HG03060 (cell line): ENCODE measurements at regions not wholly inside any gene's neighbourhood (a gene's known extent, or its start where the extent isn't known, plus 50 kb on each side); places are given as distances from the start of the nearest gene placed in this dataset.
A peak's percentile ranks its signal among the peaks of the same experiment; 100 is the strongest.

ENCODE experiments used
- ATAC-seq: cut with Tn5 transposase; IDR thresholded peaks from one replicate; pipeline ENCODE4 v1.9.1; 2021; ENCODE audit warnings: low read depth, moderate number of reproducible peaks; ENCODE audit not compliant: unreplicated experiment

- peak; percentile 59 for ATAC-seq
These were observed 106.4 kb upstream of the TAB2 start for GRCh38 chr6:149211046-149211571.

DNA sequence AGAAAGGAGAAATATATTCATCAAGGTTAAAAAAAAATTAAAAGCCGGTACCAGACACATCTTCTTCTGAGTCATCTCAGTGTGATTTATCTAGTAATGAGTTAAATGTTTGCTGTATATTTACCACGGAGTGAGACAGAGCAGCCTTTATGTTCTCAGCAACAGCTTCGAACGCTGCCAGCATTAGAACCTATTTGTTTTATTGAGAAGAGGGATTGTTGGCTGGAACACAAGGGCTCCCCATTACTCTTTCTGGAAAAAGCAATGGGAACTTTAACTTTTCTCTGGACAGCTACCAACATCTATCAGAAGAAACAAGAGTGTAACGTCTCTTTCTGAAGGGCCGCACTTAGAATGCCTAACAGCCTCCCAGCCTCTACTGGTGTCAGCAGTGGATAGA, 105.3 kb upstream of the TAB2 start:
- ATAC-seq = no peak

GRCh38 chr6:149212892-149213801, 104.4 kb upstream of the TAB2 start:
- ATAC-seq = no peak

- no peak for ATAC-seq
These were observed 103.7 kb upstream of the TAB2 start for GRCh38 chr6:149213829-149214228.

DNA sequence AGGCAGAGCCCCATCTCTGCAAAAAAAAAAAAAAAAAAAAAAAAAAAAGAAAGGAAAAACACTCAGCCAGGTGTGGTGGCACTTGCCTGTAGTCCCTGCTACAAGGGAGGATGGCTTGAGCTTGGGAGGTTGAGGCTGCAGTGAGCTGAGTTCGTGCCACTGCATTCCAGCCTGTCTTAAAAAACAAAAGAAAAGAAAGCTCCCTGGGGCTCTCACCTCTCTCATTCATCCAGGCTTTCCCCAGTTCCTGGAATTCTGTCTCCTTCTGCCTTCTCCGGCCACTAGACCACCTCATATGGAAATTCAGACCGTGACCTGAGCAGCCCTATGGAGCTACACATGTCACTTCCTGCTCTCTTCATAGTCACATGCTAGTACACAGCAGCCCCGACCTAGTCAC, 101.1 kb upstream of the TAB2 start:
- ATAC-seq = no peak

DNA sequence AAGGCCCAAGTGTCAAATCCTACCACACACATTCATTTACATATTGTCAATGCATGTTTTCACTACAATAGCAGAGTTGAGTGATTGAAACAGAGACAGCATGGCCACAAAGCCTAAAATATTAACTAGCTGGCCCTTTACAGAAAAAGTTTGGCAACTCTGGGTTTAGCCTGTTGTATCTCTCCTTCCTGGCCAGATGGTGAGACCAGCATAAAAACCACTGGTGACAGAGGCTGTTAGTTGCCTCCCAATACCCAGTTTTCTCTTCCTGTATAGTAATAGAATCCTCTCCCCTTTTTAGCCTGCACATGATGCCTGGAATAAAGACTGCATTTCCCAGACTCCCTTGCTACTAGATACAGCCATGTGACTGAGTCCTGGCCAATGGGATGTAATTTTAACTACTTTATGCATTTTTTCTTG, 100.0 kb upstream of the TAB2 start:
- ATAC-seq = peak; percentile 72

GRCh38 chr6:149218471-149218870, 99.0 kb upstream of the TAB2 start:
- no peak for ATAC-seq

GRCh38 chr6:149218915-149219314, 98.6 kb upstream of the TAB2 start:
- no peak for ATAC-seq

- ATAC-seq = no peak
These were observed 96.4 kb upstream of the TAB2 start for GRCh38 chr6:149220882-149221773.

- no peak for ATAC-seq
These were observed 95.8 kb upstream of the TAB2 start for GRCh38 chr6:149221774-149222070.

GRCh38 chr6:149223120-149223903, 94.2 kb upstream of the TAB2 start:
- no peak for ATAC-seq

DNA sequence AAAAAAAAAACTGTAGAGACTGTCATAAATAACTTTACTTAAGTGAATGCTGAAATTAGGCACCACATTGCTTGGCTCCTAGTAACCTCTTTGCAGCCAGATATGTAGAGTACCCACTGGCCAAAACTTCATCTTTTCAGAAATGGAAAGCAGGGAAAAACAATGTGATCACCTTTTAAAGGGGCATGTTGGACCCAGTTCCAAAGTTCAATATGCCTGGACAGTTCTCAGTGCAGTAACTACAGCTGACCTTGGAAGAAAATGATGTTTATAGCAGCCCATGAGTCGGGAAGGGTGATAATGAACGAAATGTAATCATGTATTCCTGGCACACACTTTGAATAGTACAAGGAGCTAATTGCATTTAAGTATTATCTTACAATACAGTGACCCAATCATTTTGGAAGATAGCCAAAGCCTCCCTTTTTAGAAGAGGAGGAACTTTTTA, 93.6 kb upstream of the TAB2 start:
- no peak for ATAC-seq

GRCh38 chr6:149224399-149224798, 93.1 kb upstream of the TAB2 start:
- no peak for ATAC-seq

- no peak for ATAC-seq
These were observed 92.1 kb upstream of the TAB2 start for GRCh38 chr6:149225370-149225769.

- ATAC-seq = no peak
These were observed 91.6 kb upstream of the TAB2 start for GRCh38 chr6:149225946-149226345.

- ATAC-seq = no peak
These were observed 89.7 kb upstream of the TAB2 start for GRCh38 chr6:149227796-149228195.

- ATAC-seq = no peak
These were observed 89.1 kb upstream of the TAB2 start for GRCh38 chr6:149228311-149228955.

DNA sequence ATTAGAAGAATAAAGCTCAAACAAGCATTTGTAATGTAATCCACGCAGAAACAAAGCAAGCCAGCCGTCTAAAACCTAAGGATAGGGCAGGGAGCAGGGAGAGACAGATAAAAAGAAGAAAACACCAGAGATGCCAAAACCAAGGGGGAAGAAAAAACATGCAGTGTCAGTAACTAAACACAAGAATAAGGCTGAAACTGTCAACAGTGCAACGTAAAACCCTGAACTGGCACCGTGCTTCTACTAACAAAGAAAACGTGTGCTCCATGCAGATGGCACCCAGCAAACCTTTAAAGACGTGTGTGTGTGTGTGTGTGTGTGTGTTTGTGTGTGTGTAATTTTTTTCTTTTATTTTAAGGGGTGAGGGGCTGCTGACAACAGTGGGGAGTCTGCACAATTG, 88.4 kb upstream of the TAB2 start:
- no peak for ATAC-seq

- no peak for ATAC-seq
These were observed 86.6 kb upstream of the TAB2 start for GRCh38 chr6:149230712-149231460.
